Panc1 (cell line): ENCODE measurements at regions not wholly inside any gene's neighbourhood (a gene's known extent, or its start where the extent isn't known, plus 50 kb on each side); places are given as distances from the start of the nearest gene placed in this dataset.
"Not testable (repeated sequence)": the region's sequence is repeated elsewhere in the genome, so short reads cannot be mapped to it uniquely, and the experiment has no call there.

Experiments used
- ATAC-seq: fragments of 200-7000 bp; cut with Tn5 transposase; 2 replicates; pipeline ENCODE4 v1.9.1; 2020; ENCODE audit warnings: mild to moderate bottlenecking, moderate library complexity
- BruUV-seq: library from RNA; stranded (reverse); fragments of 400-500 nt; replicated peaks from 2 replicates; lab custom pipeline; 2021; lab: Mats Ljungman, UMichigan
- CTCF ChIA-PET: fragments of 300-600 bp; sonication (Branson Sonifier 250); formaldehyde crosslinking; loops from one replicate; lab custom pipeline; 2022; ENCODE audit warnings: antibody characterized with exemption; lab: Charles Lee
- POLR2A ChIA-PET: fragments of 300-600 bp; sonication (Branson Sonifier 250); formaldehyde crosslinking; loops from one replicate; lab custom pipeline; 2022; ENCODE audit warnings: antibody characterized with exemption; lab: Charles Lee
- DNase-seq: peaks from one replicate; pipeline ENCODE4 v3.0.0-alpha.2; 2010; ENCODE audit warnings: low read depth, low spot score
- H3K27ac ChIP-seq: 2 replicates; pipeline ENCODE4 v1.5.1; 2011; ENCODE audit warnings: mild to moderate bottlenecking, low read length, inconsistent platforms
- H3K27me3 ChIP-seq: fragments of 200-500 bp; sonication (Bioruptor generic); 2 replicates; pipeline ENCODE4 v1.6.0; 2014; ENCODE audit warnings: low read length, inconsistent platforms; ENCODE audit not compliant: control insufficient read depth, insufficient read depth
- H3K36me3 ChIP-seq: fragments of 200-500 bp; sonication (Bioruptor generic); 2 replicates; pipeline ENCODE4 v1.5.1; 2014; ENCODE audit warnings: inconsistent platforms, mild to moderate bottlenecking, low read length, moderate library complexity; ENCODE audit not compliant: control insufficient read depth, insufficient read depth
- H3K4me1 ChIP-seq: 2 replicates; pipeline ENCODE4 v1.5.1; 2011; ENCODE audit warnings: inconsistent platforms, mild to moderate bottlenecking, low read length, moderate library complexity; ENCODE audit not compliant: control insufficient read depth, insufficient read depth
- H3K4me3 ChIP-seq, 2 experiments: 2 replicates each; pipeline ENCODE4 v1.5.1; 2011 to 2012; ENCODE audit warnings: low read depth in 2 of 2, low read length in 2 of 2, mild to moderate bottlenecking in 2 of 2, inconsistent platforms in 1 of 2, moderate library complexity in 1 of 2
- H3K9me3 ChIP-seq: fragments of 200-500 bp; sonication (Bioruptor generic); 2 replicates; pipeline ENCODE4 v1.5.1; 2014; ENCODE audit warnings: low read depth, mild to moderate bottlenecking, inconsistent platforms, low read length, moderate library complexity; ENCODE audit not compliant: control insufficient read depth, insufficient read depth
- CTCF ChIP-seq: fragments of 450-650 bp; IDR thresholded peaks from 2 replicates; pipeline ENCODE4 v1.5.1; 2017; ENCODE audit warnings: mild to moderate bottlenecking
- POLR2AphosphoS5 ChIP-seq: IDR thresholded peaks from 2 replicates; pipeline ENCODE4 v1.6.1; 2012; ENCODE audit warnings: mild to moderate bottlenecking, low read depth, low read length, moderate library complexity
- REST ChIP-seq, 2 experiments: IDR thresholded peaks; 2 replicates each; pipeline ENCODE4 v1.6.1; 2011 to 2012; ENCODE audit warnings: low read depth in 2 of 2, control low read depth in 1 of 2, low read length in 1 of 2, mild to moderate bottlenecking in 1 of 2, moderate library complexity in 1 of 2; ENCODE audit not compliant: insufficient read depth in 1 of 2
- SIN3A ChIP-seq: IDR thresholded peaks from 2 replicates; pipeline ENCODE4 v1.6.1; 2012; ENCODE audit warnings: low read depth, mild to moderate bottlenecking, low read length, moderate library complexity, borderline replicate concordance; ENCODE audit not compliant: insufficient read depth
- TCF7L2 ChIP-seq: IDR thresholded peaks from 2 replicates; pipeline ENCODE4 v1.6.1; 2011; ENCODE audit warnings: mild to moderate bottlenecking, low read depth, low read length, inconsistent platforms
- in situ Hi-C: cut with HindIII; loops from 2 replicates; pipeline ENCODE4 v1.10.0; 2016; ENCODE audit warnings: low sequenced_read_pairs, low pct_unique_long_range_greater_than_20kb
- intact Hi-C: fragments of 100-400 bp; cut with micrococcal nuclease; formaldehyde crosslinking; loops from one replicate; pipeline ENCODE4 v1.10.0; 2022; ENCODE audit not compliant: unreplicated experiment

GRCh38 chr1:29797125-29797524, 560.8 kb downstream of the PTPRU start:
- H3K9me3 ChIP-seq, H3K27me3 ChIP-seq, H3K4me3 ChIP-seq, POLR2A ChIA-PET, BruUV-seq, H3K27ac ChIP-seq, H3K36me3 ChIP-seq, CTCF ChIA-PET, in situ Hi-C loops, ATAC-seq, H3K4me1 ChIP-seq, DNase-seq: not testable (repeated sequence)
- intact Hi-C loops = loop anchor here (5.0 kb wide), 1 partner anchor 290 kb away; no protein-coding TSS in a partner anchor

- H3K9me3 ChIP-seq, in situ Hi-C loops, DNase-seq, H3K36me3 ChIP-seq, CTCF ChIA-PET, POLR2A ChIA-PET, H3K4me1 ChIP-seq, H3K27me3 ChIP-seq, ATAC-seq, H3K27ac ChIP-seq, H3K4me3 ChIP-seq, BruUV-seq: not testable (repeated sequence)
- intact Hi-C loops = loop anchor here (5.0 kb wide), 1 partner anchor 291 kb away; no protein-coding TSS in a partner anchor
Observed at GRCh38 chr1:29795965-29796364, 559.6 kb downstream of the PTPRU start.

- DNase-seq = no peak
- H3K36me3 ChIP-seq = no peaks in the 10 kb centered on the region
- ATAC-seq = no peak
- H3K4me3 ChIP-seq = no peak overlapping the region
- intact Hi-C loops (loop anchor here (5.0 kb wide), 2 partner anchors 54 to 914 kb away; no protein-coding TSS in a partner anchor), in situ Hi-C loops (no loop called here)
- ChIA-PET POLR2A (no interaction called here), CTCF (interaction anchor here (1.0 to 1.7 kb wide), 8 partner anchors 12 to 586 kb away, joined by 3 to 4 read pairs (median 3); no protein-coding TSS in a partner anchor)
- H3K27ac ChIP-seq = no peak overlapping the region
- no peaks in the 10 kb centered on the region for H3K27me3 ChIP-seq
- TF ChIP-seq POLR2AphosphoS5 = no peak
- H3K9me3 ChIP-seq = no peaks in the 10 kb centered on the region
- H3K4me1 ChIP-seq = no peaks in the 10 kb centered on the region
- BruUV-seq = no TSS peak
Observed at GRCh38 chr1:29793653-29794348, 557.5 kb downstream of the PTPRU start.

GRCh38 chr1:29793101-29793546, 556.8 kb downstream of the PTPRU start:
- in situ Hi-C loops (no loop called here), intact Hi-C loops (loop anchor here (5.0 kb wide), 2 partner anchors 54 to 914 kb away; no protein-coding TSS in a partner anchor)
- Histone ChIP-seq H3K27me3 (no peaks in the 10 kb centered on the region), H3K36me3 (no peaks in the 10 kb centered on the region), H3K4me1 (no peaks in the 10 kb centered on the region), H3K4me3 (no peak overlapping the region), H3K27ac (no peak overlapping the region), H3K9me3 (no peaks in the 10 kb centered on the region)
- TF ChIP-seq POLR2AphosphoS5 = no peak
- TF ChIP-seq CTCF = peak; percentile 95
- TF ChIP-seq REST (IDR thresholded peaks at IDR 0.05; ENCODE audit: insufficient read depth in 1 of 2, low read depth in 2 of 2, low read length in 1 of 2) = no peak
- TF ChIP-seq SIN3A = no peak
- TF ChIP-seq TCF7L2 = no peak
- ChIA-PET CTCF (interaction anchor here (0.7 to 1.7 kb wide), 9 partner anchors 11 to 587 kb away, joined by 3 to 4 read pairs (median 3); no protein-coding TSS in a partner anchor), POLR2A (no interaction called here)
- ATAC-seq (peak; percentile 93), DNase-seq (peak; percentile 51)
- no TSS peak for BruUV-seq
